HEK293 (cell line): ENCODE measurements at regions not wholly inside any gene's neighbourhood (a gene's known extent, or its start where the extent isn't known, plus 50 kb on each side); places are given as distances from the start of the nearest gene placed in this dataset.

Source experiments
- CTCF ChIA-PET: fragments of 350-600 bp; formaldehyde crosslinking; extraction: SDS; loops from one replicate; lab custom pipeline; 2021; ENCODE audit warnings: antibody characterized with exemption; lab: Yijun Ruan, JAX
- POLR2A ChIA-PET: fragments of 300-600 bp; formaldehyde crosslinking; extraction: SDS; loops from one replicate; lab custom pipeline; 2020; ENCODE audit warnings: antibody characterized with exemption, inconsistent platforms; lab: Yijun Ruan, JAX
- H3K27ac ChIP-seq: fragments of 200-500 bp; sonication (Bioruptor generic); 2 replicates; pipeline ENCODE4 v1.5.1; 2014; ENCODE audit warnings: low read depth, low read length, control low read depth, inconsistent platforms; ENCODE audit errors: extremely low read depth
- H3K36me3 ChIP-seq, 2 experiments: fragments of 200-500 bp in 1 of 2; sonication (Bioruptor generic) in 1 of 2; 1 replicate in 1 of 2; 2 replicates in 1 of 2; pipeline ENCODE4 v1.5.1; 2014 to 2017; ENCODE audit warnings: inconsistent platforms in 2 of 2, low read length in 2 of 2; ENCODE audit not compliant: control insufficient read depth in 2 of 2, insufficient read depth in 1 of 2
- H3K4me1 ChIP-seq: fragments of 200-500 bp; sonication (Bioruptor generic); 2 replicates; pipeline ENCODE4 v1.5.1; 2014; ENCODE audit warnings: mild to moderate bottlenecking, low read length, inconsistent platforms; ENCODE audit not compliant: control insufficient read depth, insufficient read depth
- H3K4me3 ChIP-seq: 2 replicates; pipeline ENCODE4 v1.5.1; 2011; ENCODE audit warnings: low read depth, mild to moderate bottlenecking, control low read depth, low read length, moderate library complexity
- H3K9me3 ChIP-seq: fragments of 200-500 bp; sonication (Bioruptor generic); 2 replicates; pipeline ENCODE4 v1.5.1; 2014; ENCODE audit warnings: low read depth, low read length, inconsistent platforms; ENCODE audit not compliant: control insufficient read depth, insufficient read depth
- GLI4 ChIP-seq: fragments of 450-650 bp; formaldehyde crosslinking; IDR thresholded peaks from 2 replicates; pipeline ENCODE4 v1.5.1; 2016; ENCODE audit warnings: missing biosample characterization, missing genetic modification characterization
- TCF7L2 ChIP-seq: IDR thresholded peaks from 2 replicates; pipeline ENCODE4 v1.6.1; 2011; ENCODE audit warnings: low read depth, mild to moderate bottlenecking, inconsistent platforms, low read length, moderate library complexity, borderline replicate concordance
- TRIM28 ChIP-seq: IDR thresholded peaks from 2 replicates; pipeline ENCODE4 v1.6.1; 2011; ENCODE audit warnings: low read length, control low read depth, borderline replicate concordance
- ZBTB21 ChIP-seq: fragments of 450-650 bp; formaldehyde crosslinking; IDR thresholded peaks from 2 replicates; pipeline ENCODE4 v1.5.1; 2017; ENCODE audit warnings: missing biosample characterization, missing genetic modification characterization
- ZFHX2 ChIP-seq: fragments of 450-650 bp; formaldehyde crosslinking; conservative IDR thresholded peaks from 2 replicates; pipeline ENCODE4 v1.5.1; 2016; ENCODE audit warnings: missing biosample characterization, missing genetic modification characterization
- ZNF132 ChIP-seq: fragments of 450-650 bp; formaldehyde crosslinking; IDR thresholded peaks from 2 replicates; pipeline ENCODE4 v1.5.1; 2017; ENCODE audit warnings: missing biosample characterization, missing genetic modification characterization, borderline replicate concordance
- ZNF174 ChIP-seq: fragments of 450-650 bp; formaldehyde crosslinking; IDR thresholded peaks from 2 replicates; pipeline ENCODE4 v1.5.0; 2017; ENCODE audit warnings: missing biosample characterization, mild to moderate bottlenecking, missing genetic modification characterization
- ZNF292 ChIP-seq: fragments of 450-650 bp; formaldehyde crosslinking; IDR thresholded peaks from 2 replicates; pipeline ENCODE4 v1.5.1; 2016; ENCODE audit warnings: low read depth, missing biosample characterization, missing genetic modification characterization, borderline replicate concordance
- ZNF302 ChIP-seq: fragments of 450-650 bp; formaldehyde crosslinking; IDR thresholded peaks from 2 replicates; pipeline ENCODE4 v1.5.1; 2016; ENCODE audit warnings: missing biosample characterization, missing genetic modification characterization, low read depth
- ZNF335 ChIP-seq: fragments of 450-650 bp; formaldehyde crosslinking; conservative IDR thresholded peaks from 2 replicates; pipeline ENCODE4 v1.5.1; 2016; ENCODE audit warnings: missing biosample characterization, missing genetic modification characterization
- ZNF394 ChIP-seq: fragments of 450-650 bp; formaldehyde crosslinking; IDR thresholded peaks from 2 replicates; pipeline ENCODE4 v1.5.1; 2016; ENCODE audit warnings: missing biosample characterization, missing genetic modification characterization, mild to moderate bottlenecking, moderate library complexity, borderline replicate concordance
- ZNF558 ChIP-seq: fragments of 450-650 bp; formaldehyde crosslinking; IDR thresholded peaks from 2 replicates; pipeline ENCODE4 v1.5.1; 2016; ENCODE audit warnings: missing biosample characterization, missing genetic modification characterization
- ZNF621 ChIP-seq: fragments of 450-650 bp; formaldehyde crosslinking; IDR thresholded peaks from 2 replicates; pipeline ENCODE4 v1.5.1; 2017; ENCODE audit warnings: missing biosample characterization, missing genetic modification characterization
- ZNF677 ChIP-seq: fragments of 450-650 bp; IDR thresholded peaks from 2 replicates; pipeline ENCODE4 v1.5.0; 2018; ENCODE audit warnings: missing biosample characterization, mild to moderate bottlenecking, missing genetic modification characterization, moderate library complexity
- ZNF692 ChIP-seq: fragments of 450-650 bp; formaldehyde crosslinking; IDR thresholded peaks from 2 replicates; pipeline ENCODE4 v1.5.1; 2016; ENCODE audit warnings: missing biosample characterization, missing genetic modification characterization
- ZNF776 ChIP-seq: fragments of 450-650 bp; formaldehyde crosslinking; IDR thresholded peaks from 2 replicates; pipeline ENCODE4 v1.5.0; 2017; ENCODE audit warnings: missing biosample characterization, missing genetic modification characterization, borderline replicate concordance
- ZSCAN16 ChIP-seq: fragments of 450-650 bp; formaldehyde crosslinking; IDR thresholded peaks from 2 replicates; pipeline ENCODE4 v1.5.1; 2016; ENCODE audit warnings: missing biosample characterization, missing genetic modification characterization
- ZSCAN5A ChIP-seq: fragments of 450-650 bp; formaldehyde crosslinking; IDR thresholded peaks from 2 replicates; pipeline ENCODE4 v1.5.1; 2016; ENCODE audit warnings: missing biosample characterization, missing genetic modification characterization
- ZXDB ChIP-seq: fragments of 450-650 bp; formaldehyde crosslinking; IDR thresholded peaks from 2 replicates; pipeline ENCODE4 v1.5.1; 2016; ENCODE audit warnings: missing biosample characterization, missing genetic modification characterization
- TF ChIP-seq, protein P1 (sequence below): fragments of 450-650 bp; formaldehyde crosslinking; IDR thresholded peaks from 2 replicates; pipeline ENCODE4 v1.5.1; 2016; ENCODE audit warnings: missing biosample characterization, missing genetic modification characterization
- TF ChIP-seq, protein P2 (sequence below): fragments of 450-650 bp; formaldehyde crosslinking; IDR thresholded peaks from 2 replicates; pipeline ENCODE4; 2016; ENCODE audit warnings: missing biosample characterization, missing genetic modification characterization
- TF ChIP-seq, protein P3 (sequence below): fragments of 450-650 bp; formaldehyde crosslinking; IDR thresholded peaks from 2 replicates; pipeline ENCODE4 v1.5.1; 2017; ENCODE audit warnings: missing biosample characterization, mild to moderate bottlenecking, missing genetic modification characterization, moderate library complexity

GRCh38 chr4:91935217-91935616 is 368.5 kb upstream of the GRID2 start (continued):
- TF ChIP-seq ZNF394 (tag by site-specific recombination) (no peak), ZFHX2 (tag by site-specific recombination) (no peak), ZNF677 (tag by site-specific recombination) (no peak)

DNA sequence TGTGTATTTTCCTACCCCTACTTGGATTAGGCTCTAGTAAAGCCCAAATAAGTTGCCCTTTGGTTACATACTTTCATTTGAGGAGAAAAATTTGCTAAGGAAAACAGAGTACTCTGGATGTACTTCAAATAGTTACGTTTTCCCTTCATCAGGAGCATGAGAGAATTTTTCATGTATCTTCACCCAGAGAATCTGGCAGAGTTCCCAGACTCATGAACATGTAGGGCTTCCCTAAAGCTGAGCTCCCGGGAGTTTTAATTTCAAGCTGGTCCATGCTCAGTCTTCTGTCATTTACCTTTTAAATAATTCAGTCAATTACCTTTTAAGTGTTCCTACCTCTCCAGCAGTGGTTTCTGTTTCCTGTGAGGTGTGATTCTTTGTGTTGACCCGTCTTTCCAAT is 367.5 kb upstream of the GRID2 start:
- no peak overlapping the region for H3K27ac ChIP-seq
- CTCF ChIA-PET: interaction anchor here (0.6 to 0.7 kb wide), 2 partner anchors 823 to 1263 kb away, joined by 3 to 4 read pairs; no protein-coding TSS in a partner anchor
- H3K9me3 ChIP-seq: no peaks in the 10 kb centered on the region
- no peaks in the 10 kb centered on the region for H3K4me1 ChIP-seq
- no peak overlapping the region for H3K4me3 ChIP-seq
- POLR2A ChIA-PET: no interaction called here
- H3K36me3 ChIP-seq: no peaks in the 10 kb centered on the region
- no peak for TF ChIP-seq ZSCAN16 (tag by site-specific recombination)
- TF ChIP-seq TCF7L2: no peak
- TF ChIP-seq ZBTB21 (tag by site-specific recombination): no peak
- no peak for TF ChIP-seq ZNF776 (tag by site-specific recombination)
- no peak for TF ChIP-seq ZNF174 (tag by site-specific recombination)
- TF ChIP-seq ZNF302: no peak

DNA sequence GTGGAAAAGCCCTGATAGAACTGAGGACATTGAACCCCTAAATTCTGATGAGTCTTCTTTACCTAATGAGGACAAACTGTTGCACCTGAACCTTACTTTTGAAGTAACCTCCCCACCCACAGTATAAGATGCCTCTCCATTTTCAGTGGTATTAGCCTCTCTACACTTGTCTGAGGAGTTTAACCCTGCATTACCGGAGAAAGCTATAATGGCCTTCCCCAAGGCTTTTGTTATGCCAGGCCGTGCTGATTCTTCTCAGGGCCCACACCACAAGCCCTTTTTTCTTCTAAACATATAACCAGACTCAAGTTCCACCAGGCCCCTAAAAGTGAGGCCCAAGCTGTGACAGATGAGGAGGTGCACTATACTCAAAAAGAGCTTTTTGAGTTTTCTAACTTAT is 345.8 kb upstream of the GRID2 start:
- ChIA-PET CTCF (no interaction called here), POLR2A (no interaction called here)
- no peaks in the 10 kb centered on the region for H3K9me3 ChIP-seq
- no peak overlapping the region for H3K27ac ChIP-seq
- no peak overlapping the region for H3K4me3 ChIP-seq
- TF ChIP-seq ZXDB (tag by site-specific recombination): no peak
- TF ChIP-seq, protein P1, sequence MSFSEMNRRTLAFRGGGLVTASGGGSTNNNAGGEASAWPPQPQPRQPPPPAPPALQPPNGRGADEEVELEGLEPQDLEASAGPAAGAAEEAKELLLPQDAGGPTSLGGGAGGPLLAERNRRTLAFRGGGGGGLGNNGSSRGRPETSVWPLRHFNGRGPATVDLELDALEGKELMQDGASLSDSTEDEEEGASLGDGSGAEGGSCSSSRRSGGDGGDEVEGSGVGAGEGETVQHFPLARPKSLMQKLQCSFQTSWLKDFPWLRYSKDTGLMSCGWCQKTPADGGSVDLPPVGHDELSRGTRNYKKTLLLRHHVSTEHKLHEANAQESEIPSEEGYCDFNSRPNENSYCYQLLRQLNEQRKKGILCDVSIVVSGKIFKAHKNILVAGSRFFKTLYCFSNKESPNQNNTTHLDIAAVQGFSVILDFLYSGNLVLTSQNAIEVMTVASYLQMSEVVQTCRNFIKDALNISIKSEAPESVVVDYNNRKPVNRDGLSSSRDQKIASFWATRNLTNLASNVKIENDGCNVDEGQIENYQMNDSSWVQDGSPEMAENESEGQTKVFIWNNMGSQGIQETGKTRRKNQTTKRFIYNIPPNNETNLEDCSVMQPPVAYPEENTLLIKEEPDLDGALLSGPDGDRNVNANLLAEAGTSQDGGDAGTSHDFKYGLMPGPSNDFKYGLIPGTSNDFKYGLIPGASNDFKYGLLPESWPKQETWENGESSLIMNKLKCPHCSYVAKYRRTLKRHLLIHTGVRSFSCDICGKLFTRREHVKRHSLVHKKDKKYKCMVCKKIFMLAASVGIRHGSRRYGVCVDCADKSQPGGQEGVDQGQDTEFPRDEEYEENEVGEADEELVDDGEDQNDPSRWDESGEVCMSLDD (tag by site-specific recombination): no peak
- no peak for TF ChIP-seq ZNF335 (tag by site-specific recombination)
- TF ChIP-seq ZNF132 (tag by site-specific recombination): no peak
- TF ChIP-seq ZSCAN5A (tag by site-specific recombination): no peak
- TF ChIP-seq, protein P2, sequence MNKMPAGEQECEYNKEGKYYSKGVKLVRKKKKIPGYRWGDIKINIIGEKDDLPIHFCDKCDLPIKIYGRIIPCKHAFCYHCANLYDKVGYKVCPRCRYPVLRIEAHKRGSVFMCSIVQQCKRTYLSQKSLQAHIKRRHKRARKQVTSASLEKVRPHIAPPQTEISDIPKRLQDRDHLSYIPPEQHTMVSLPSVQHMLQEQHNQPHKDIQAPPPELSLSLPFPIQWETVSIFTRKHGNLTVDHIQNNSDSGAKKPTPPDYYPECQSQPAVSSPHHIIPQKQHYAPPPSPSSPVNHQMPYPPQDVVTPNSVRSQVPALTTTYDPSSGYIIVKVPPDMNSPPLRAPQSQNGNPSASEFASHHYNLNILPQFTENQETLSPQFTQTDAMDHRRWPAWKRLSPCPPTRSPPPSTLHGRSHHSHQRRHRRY (tag by site-specific recombination): no peak
- TF ChIP-seq, protein P3, sequence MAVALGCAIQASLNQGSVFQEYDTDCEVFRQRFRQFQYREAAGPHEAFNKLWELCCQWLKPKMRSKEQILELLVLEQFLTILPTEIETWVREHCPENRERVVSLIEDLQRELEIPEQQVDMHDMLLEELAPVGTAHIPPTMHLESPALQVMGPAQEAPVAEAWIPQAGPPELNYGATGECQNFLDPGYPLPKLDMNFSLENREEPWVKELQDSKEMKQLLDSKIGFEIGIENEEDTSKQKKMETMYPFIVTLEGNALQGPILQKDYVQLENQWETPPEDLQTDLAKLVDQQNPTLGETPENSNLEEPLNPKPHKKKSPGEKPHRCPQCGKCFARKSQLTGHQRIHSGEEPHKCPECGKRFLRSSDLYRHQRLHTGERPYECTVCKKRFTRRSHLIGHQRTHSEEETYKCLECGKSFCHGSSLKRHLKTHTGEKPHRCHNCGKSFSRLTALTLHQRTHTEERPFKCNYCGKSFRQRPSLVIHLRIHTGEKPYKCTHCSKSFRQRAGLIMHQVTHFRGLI (tag by site-specific recombination): no peak
- TF ChIP-seq ZNF692 (tag by site-specific recombination): no peak
- TF ChIP-seq TRIM28: no peak
- TF ChIP-seq ZNF292 (tag by site-specific recombination): no peak
- TF ChIP-seq ZNF621: no peak
- no peak for TF ChIP-seq ZNF558 (tag by site-specific recombination)
- no peak for TF ChIP-seq GLI4 (tag by site-specific recombination)
- H3K4me1 ChIP-seq: no peaks in the 10 kb centered on the region
- H3K36me3 ChIP-seq: no peaks in the 10 kb centered on the region
